ENCODE measurements at regions not wholly inside any gene's neighbourhood (a gene's known extent, or its start where the extent isn't known, plus 50 kb on each side); places are given as distances from the start of the nearest gene placed in this dataset.

GRCh38 chr4:179615704-179616103, 2173.5 kb upstream of the AGA start:
- Histone ChIP-seq H3K27me3 (replicated peaks; ENCODE audit: control insufficient read depth, insufficient read depth, low read length) (no peaks in the 10 kb centered on the region), H3K4me3 (replicated peaks; ENCODE audit: low read depth, low read length) (no peak overlapping the region), H3K36me3 (ENCODE audit: control insufficient read depth, insufficient read depth, low read length) (no peaks in the 10 kb centered on the region)
- no peak for DNase-seq (ENCODE audit: extremely low read depth, insufficient read length)
- TF ChIP-seq CTCF (IDR thresholded peaks at IDR 0.05; ENCODE audit: insufficient read depth, low read length, poor library complexity, severe bottlenecking), result no peak

- no peak for DNase-seq (ENCODE audit: extremely low read depth, insufficient read length)
- Histone ChIP-seq H3K36me3 (ENCODE audit: control insufficient read depth, insufficient read depth, low read length) (no peaks in the 10 kb centered on the region), H3K27me3 (replicated peaks; ENCODE audit: control insufficient read depth, insufficient read depth, low read length) (no peaks in the 10 kb centered on the region), H3K4me3 (replicated peaks; ENCODE audit: low read depth, low read length) (no peak overlapping the region)
- no peak for TF ChIP-seq CTCF (IDR thresholded peaks at IDR 0.05; ENCODE audit: insufficient read depth, low read length, poor library complexity, severe bottlenecking)
Measured at GRCh38 chr4:179618966-179619365, 2176.7 kb upstream of the AGA start.

GRCh38 chr4:179624768-179625181, 2182.5 kb upstream of the AGA start:
- Histone ChIP-seq H3K36me3 (ENCODE audit: control insufficient read depth, insufficient read depth, low read length) (no peaks in the 10 kb centered on the region), H3K4me3 (replicated peaks; ENCODE audit: low read depth, low read length) (no peak overlapping the region), H3K27me3 (replicated peaks; ENCODE audit: control insufficient read depth, insufficient read depth, low read length) (no peaks in the 10 kb centered on the region)
- no peak for DNase-seq (ENCODE audit: extremely low read depth, insufficient read length)
- TF ChIP-seq CTCF (IDR thresholded peaks at IDR 0.05; ENCODE audit: insufficient read depth, low read length, poor library complexity, severe bottlenecking), result no peak

- no peak for TF ChIP-seq CTCF (IDR thresholded peaks at IDR 0.05; ENCODE audit: insufficient read depth, low read length, poor library complexity, severe bottlenecking)
- no peak for DNase-seq (ENCODE audit: extremely low read depth, insufficient read length)
- Histone ChIP-seq H3K36me3 (ENCODE audit: control insufficient read depth, insufficient read depth, low read length) (no peaks in the 10 kb centered on the region), H3K27me3 (replicated peaks; ENCODE audit: control insufficient read depth, insufficient read depth, low read length) (no peaks in the 10 kb centered on the region), H3K4me3 (replicated peaks; ENCODE audit: low read depth, low read length) (no peak overlapping the region)
Measured at GRCh38 chr4:179625406-179625805, 2183.2 kb upstream of the AGA start.

GRCh38 chr4:179626687-179627086, 2184.4 kb upstream of the AGA start:
- H3K4me3 ChIP-seq (replicated peaks; ENCODE audit: low read depth, low read length), result no peak overlapping the region
- no peak for TF ChIP-seq CTCF (IDR thresholded peaks at IDR 0.05; ENCODE audit: insufficient read depth, low read length, poor library complexity, severe bottlenecking)
- no peaks in the 10 kb centered on the region for H3K27me3 ChIP-seq (replicated peaks; ENCODE audit: control insufficient read depth, insufficient read depth, low read length)
- DNase-seq (ENCODE audit: extremely low read depth, insufficient read length), result no peak
- H3K36me3 ChIP-seq (ENCODE audit: control insufficient read depth, insufficient read depth, low read length), result no peaks in the 10 kb centered on the region

GRCh38 chr4:179631321-179631720, 2189.1 kb upstream of the AGA start:
- Histone ChIP-seq H3K4me3 (replicated peaks; ENCODE audit: low read depth, low read length) (no peak overlapping the region), H3K27me3 (replicated peaks; ENCODE audit: control insufficient read depth, insufficient read depth, low read length) (no peaks in the 10 kb centered on the region), H3K36me3 (ENCODE audit: control insufficient read depth, insufficient read depth, low read length) (no peaks in the 10 kb centered on the region)
- no peak for DNase-seq (ENCODE audit: extremely low read depth, insufficient read length)
- no peak for TF ChIP-seq CTCF (IDR thresholded peaks at IDR 0.05; ENCODE audit: insufficient read depth, low read length, poor library complexity, severe bottlenecking)
